ENCODE measurements at regions not wholly inside any gene's neighbourhood (a gene's known extent, or its start where the extent isn't known, plus 50 kb on each side); places are given as distances from the start of the nearest gene placed in this dataset.

GRCh38 chr21:16302851-16303282 lies 573.1 kb downstream of the USP25 start:
- DNase-seq, result no peak
- intact Hi-C loops (cut with DNase I, micrococcal nuclease), result no loop called here
- Histone ChIP-seq H3K9me3 (no peaks in the 10 kb centered on the region), H3K36me3 (ENCODE audit: low read depth) (no peaks in the 10 kb centered on the region), H3K4me3 (no peak overlapping the region), H3K4me1 (ENCODE audit: low read depth) (no peaks in the 10 kb centered on the region)
- ATAC-seq, result no peak
- no peak for TF ChIP-seq CTCF (IDR thresholded peaks at IDR 0.05)

GRCh38 chr21:16304174-16305095 lies 574.7 kb downstream of the USP25 start:
- H3K4me3 ChIP-seq, result no peak overlapping the region
- no peak for ATAC-seq
- no peaks in the 10 kb centered on the region for H3K9me3 ChIP-seq
- no peaks in the 10 kb centered on the region for H3K36me3 ChIP-seq (ENCODE audit: low read depth)
- no peaks in the 10 kb centered on the region for H3K4me1 ChIP-seq (ENCODE audit: low read depth)
- TF ChIP-seq CTCF (IDR thresholded peaks at IDR 0.05), result no peak
- intact Hi-C loops (cut with DNase I, micrococcal nuclease), result no loop called here
- no peak for DNase-seq

GRCh38 chr21:16305686-16306085 lies 575.9 kb downstream of the USP25 start:
- H3K4me1 ChIP-seq (ENCODE audit: low read depth), result no peaks in the 10 kb centered on the region
- no peaks in the 10 kb centered on the region for H3K36me3 ChIP-seq (ENCODE audit: low read depth)
- TF ChIP-seq CTCF (IDR thresholded peaks at IDR 0.05), result no peak
- intact Hi-C loops (cut with DNase I, micrococcal nuclease), result no loop called here
- DNase-seq (no peak), ATAC-seq (no peak)
- H3K9me3 ChIP-seq, result no peaks in the 10 kb centered on the region
- H3K4me3 ChIP-seq, result no peak overlapping the region

GRCh38 chr21:16307256-16307655 lies 577.5 kb downstream of the USP25 start:
- no peak for DNase-seq
- no peaks in the 10 kb centered on the region for H3K36me3 ChIP-seq (ENCODE audit: low read depth)
- H3K4me1 ChIP-seq (ENCODE audit: low read depth), result no peaks in the 10 kb centered on the region
- TF ChIP-seq CTCF (IDR thresholded peaks at IDR 0.05), result no peak
- no peaks in the 10 kb centered on the region for H3K9me3 ChIP-seq
- no peak overlapping the region for H3K4me3 ChIP-seq
- no peak for ATAC-seq
- intact Hi-C loops (cut with DNase I, micrococcal nuclease), result no loop called here

- Histone ChIP-seq H3K9me3 (no peaks in the 10 kb centered on the region), H3K36me3 (ENCODE audit: low read depth) (no peaks in the 10 kb centered on the region), H3K4me3 (no peak overlapping the region), H3K4me1 (ENCODE audit: low read depth) (no peaks in the 10 kb centered on the region)
- TF ChIP-seq CTCF (IDR thresholded peaks at IDR 0.05), result no peak
- no peak for DNase-seq
- no peak for ATAC-seq
- intact Hi-C loops (cut with DNase I, micrococcal nuclease), result no loop called here
Measured at GRCh38 chr21:16308269-16308668, 578.5 kb downstream of the USP25 start.

Data from mucosa of descending colon (tissue), 3 donors.